HG03159 (cell line): ENCODE measurements at regions not wholly inside any gene's neighbourhood (a gene's known extent, or its start where the extent isn't known, plus 50 kb on each side); places are given as distances from the start of the nearest gene placed in this dataset.

Experiments used
- ATAC-seq: cut with Tn5 transposase; IDR thresholded peaks from one replicate; pipeline ENCODE4 v1.9.1; 2021; ENCODE audit warnings: mild to moderate bottlenecking, moderate library complexity; ENCODE audit not compliant: unreplicated experiment

DNA sequence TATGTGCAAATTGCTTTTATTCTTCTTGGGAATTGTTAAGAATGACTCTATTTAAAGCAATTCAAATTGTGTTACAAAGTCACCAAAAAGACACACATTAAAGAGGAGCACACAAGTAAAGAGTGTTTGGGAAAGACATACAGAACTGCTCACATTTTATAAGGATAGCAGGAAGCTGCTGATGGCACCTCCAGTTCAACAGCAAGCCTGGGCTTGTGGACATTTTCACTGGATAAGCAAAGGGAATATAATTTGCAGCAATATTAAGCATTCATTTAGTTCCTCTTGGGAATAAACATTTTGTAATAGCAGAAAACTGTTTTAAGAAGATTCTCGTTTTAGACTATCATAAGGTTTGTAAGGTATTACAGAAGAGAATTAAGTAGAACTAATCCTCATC is 1271.9 kb downstream of the ZPLD1 start:
- ATAC-seq = no peak

DNA sequence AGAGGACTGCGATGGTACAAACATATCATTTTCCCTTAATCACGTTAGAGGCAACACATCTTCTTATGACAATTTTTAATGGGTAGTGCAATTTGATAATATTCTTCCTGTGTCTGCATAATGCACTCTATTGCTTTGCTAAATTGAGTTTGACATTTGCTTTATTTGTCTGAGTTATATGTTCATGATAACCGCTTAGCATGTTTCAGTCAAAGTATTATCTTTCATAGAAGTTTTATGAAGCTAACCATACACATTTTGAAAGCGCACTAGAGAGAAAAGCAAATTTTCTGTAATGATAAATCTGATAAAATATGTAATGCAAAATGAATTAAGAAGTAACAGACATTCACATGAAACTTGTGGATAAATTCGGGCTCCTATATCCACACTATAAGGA is 1276.9 kb downstream of the ZPLD1 start:
- no peak for ATAC-seq

DNA sequence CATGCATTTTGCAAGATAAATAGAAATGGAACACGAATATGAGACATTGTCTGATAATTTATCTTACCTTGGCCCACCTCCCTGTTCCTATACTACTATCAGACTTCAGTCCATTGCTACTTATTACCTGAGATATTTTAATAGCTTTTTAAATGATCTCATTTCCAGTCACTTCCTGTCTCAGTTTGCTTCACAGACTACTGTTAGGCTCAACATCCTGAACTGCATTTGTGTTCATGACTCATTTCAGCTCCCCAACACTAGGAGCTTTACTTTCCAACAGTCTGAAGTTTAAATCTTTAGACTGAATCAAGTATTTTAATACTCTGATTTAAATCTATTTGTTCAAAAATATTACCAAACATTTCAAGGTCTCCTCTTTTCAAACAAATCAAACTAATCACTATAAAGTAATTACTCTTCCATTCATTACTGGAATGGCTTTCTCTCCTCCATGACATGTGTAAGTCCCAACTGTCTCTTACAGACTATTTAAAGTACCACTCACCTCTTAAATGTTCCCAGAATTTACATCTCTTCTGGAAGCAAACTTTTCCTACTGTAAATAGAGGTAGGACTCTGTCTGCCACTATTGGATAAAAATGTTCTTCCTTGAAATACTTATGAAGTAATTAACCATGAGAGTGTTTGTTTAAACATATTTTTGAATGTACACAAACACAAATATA is 1277.6 kb downstream of the ZPLD1 start:
- no peak for ATAC-seq

GRCh38 chr3:103729547-103729946 is 1294.7 kb downstream of the ZPLD1 start:
- no peak for ATAC-seq

- ATAC-seq = no peak
Measured at GRCh38 chr3:103730744-103731143, 1295.9 kb downstream of the ZPLD1 start.

GRCh38 chr3:103752986-103753385 is 1318.2 kb downstream of the ZPLD1 start:
- ATAC-seq = no peak

DNA sequence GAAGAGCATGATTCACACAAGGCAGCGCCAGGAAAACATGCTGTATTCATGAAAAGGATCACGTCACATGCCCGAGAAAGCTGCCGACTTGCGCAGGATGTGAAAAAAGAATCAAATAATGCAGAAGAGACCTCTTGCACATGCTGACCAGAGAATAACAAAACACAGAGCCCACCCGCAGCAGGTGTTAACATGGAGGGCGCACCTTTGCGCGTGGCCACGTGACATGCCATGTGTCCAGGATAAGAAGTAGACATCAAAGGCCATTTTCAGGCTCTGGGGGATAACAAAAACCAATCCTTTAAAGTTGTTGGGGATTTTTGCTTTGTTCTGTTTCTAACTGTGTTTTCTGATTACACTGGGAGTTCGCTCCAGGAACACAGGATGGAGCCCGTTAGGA is 1332.8 kb downstream of the ZPLD1 start:
- ATAC-seq = no peak

- no peak for ATAC-seq
Measured at GRCh38 chr3:103785017-103785416, 1350.2 kb downstream of the ZPLD1 start.

DNA sequence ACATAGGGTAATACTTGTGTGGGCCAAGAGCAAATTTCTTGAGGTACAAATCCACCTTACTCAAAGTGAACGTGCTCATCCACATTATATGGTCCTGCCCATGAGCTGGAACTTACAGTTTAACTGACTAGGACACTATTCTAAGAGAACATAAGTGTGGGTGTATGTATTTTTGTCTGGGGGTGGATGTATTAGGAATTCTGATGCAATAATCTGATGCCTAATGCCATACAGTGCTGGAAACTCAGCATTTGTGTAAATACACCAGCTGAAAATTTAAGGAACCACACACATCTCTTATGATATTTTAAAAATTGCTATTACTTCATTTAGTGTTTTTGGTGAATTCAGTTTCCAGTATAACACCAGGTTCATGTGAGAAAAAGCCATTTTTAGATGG is 1350.7 kb downstream of the ZPLD1 start:
- ATAC-seq = no peak

- ATAC-seq = no peak
Measured at GRCh38 chr3:103786296-103786695, 1351.5 kb downstream of the ZPLD1 start.

DNA sequence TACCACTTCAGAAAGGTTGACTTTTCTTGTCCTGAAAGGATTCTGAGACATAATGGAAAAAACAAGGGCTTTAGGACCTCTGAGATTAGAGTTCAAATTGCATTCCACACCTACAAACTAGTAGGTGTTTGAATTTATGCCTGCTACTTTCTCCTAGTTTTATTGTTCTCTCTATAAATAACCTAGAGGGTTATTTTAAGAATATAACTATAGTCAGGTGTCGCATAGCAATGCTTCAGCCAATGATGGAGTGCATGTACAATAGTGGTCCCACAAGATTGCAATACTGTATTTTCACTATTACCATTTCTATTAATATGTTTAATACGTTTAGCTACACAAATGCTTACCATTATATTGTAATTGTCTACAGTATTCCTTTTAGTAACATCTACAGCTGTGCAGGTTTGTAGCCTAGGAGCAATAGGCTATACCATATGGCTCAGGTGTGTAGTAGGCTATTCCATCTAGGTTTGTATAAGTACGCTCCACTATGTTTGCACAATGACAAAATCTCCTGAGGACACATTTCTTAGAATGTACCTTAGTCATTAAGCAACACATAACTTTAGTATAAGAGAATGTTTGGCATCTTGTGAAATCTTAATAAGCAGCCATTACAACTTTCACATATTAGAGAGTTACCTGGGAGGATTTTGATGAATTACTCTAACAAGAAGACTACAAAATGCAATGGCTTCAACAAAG is 1352.5 kb downstream of the ZPLD1 start:
- no peak for ATAC-seq

DNA sequence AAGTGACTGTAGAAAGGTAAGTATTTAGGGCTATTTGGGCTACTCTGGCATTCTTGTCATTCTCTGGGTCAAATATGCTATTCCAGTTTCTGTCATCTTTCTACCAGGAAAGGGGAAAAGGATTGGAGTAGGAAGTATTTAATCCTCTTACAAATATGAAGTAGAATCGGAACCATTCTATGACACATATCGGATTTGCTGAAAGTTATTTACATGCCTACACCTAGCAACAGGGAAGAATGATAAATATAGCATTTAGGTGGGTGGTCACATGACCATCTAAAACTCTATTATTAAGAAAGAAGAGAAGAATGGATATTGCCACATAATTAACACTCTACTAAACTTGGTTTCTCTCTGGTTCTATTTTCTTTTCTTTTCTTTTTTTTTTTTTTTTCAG is 1353.1 kb downstream of the ZPLD1 start:
- ATAC-seq = no peak

DNA sequence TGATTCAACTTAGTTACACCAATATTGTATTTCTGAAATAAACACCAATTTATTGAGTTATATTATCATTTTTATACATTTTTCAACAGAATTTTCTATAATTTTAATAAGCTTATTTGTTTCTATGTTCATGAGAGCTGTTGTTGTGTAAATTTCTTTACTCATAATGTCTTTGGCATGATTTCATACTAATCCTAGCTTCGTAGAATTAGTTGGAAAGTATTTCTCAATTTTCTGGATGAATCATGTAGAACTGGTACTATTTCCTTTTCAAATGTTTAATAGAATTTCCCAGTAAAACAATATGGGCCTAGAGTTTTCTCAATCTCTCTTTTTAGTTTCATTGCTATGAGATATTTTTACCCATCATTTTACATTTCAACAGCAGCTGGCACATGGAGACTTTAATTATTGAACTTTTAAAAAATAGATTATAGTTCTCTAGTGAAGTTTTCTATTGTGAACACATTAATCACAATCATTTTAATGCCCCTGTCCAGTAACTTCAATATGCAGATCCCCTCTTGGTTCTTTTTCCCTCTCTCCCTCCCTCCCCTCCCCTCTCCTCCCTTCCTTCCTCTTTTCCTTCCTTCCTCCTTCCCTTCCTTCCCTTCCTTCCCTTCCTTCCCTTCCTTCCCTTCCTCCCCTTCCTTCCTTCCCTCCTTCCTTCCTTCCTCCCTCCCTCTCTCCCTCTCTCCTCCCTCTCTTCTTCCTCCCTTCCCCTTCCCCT is 1357.1 kb downstream of the ZPLD1 start:
- ATAC-seq = no peak

GRCh38 chr3:103794656-103795055 is 1359.8 kb downstream of the ZPLD1 start:
- ATAC-seq = no peak

- no peak for ATAC-seq
Measured at GRCh38 chr3:103796068-103796467, 1361.3 kb downstream of the ZPLD1 start.

- ATAC-seq = no peak
Measured at GRCh38 chr3:103803787-103804186, 1369.0 kb downstream of the ZPLD1 start.

DNA sequence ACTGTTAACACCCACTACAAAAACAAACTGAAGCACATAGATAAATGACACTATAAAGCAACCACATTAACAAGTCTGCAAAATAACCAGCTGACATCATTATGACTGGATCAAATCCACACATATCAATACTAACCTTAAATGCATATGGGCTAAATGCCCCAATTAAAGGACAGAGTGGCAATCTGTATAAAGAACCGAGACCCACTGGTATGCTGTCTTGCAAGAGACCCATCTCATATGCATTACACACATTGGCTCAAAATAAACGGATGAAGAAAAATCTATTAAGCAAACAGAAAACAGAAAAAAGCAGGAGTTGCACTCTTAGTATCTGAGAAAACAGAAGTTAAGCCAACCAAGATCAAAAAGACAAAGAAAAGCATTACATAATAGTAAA is 1375.4 kb downstream of the ZPLD1 start:
- no peak for ATAC-seq

DNA sequence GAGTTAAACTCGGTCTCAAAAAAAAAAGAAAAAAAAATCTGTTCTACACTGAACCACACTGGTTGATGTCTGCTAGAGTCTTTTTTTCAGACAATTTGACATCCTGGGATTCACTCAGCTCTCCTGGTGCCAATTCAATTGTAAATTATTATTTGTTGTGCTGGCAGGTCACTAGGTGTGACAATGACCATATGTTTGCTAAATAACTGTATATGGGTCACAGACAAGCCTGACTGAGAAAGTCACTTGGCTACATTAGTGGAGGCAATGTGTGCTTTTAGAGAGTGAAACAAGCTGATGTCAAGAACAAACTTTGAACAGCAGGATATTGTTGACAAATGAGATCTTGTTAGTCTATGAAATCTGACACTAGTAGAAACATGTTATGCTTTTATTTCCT is 1379.1 kb downstream of the ZPLD1 start:
- no peak for ATAC-seq

- ATAC-seq = no peak
Measured at GRCh38 chr3:103818398-103818797, 1383.6 kb downstream of the ZPLD1 start.

GRCh38 chr3:103818800-103819199 is 1384.0 kb downstream of the ZPLD1 start:
- ATAC-seq = no peak

DNA sequence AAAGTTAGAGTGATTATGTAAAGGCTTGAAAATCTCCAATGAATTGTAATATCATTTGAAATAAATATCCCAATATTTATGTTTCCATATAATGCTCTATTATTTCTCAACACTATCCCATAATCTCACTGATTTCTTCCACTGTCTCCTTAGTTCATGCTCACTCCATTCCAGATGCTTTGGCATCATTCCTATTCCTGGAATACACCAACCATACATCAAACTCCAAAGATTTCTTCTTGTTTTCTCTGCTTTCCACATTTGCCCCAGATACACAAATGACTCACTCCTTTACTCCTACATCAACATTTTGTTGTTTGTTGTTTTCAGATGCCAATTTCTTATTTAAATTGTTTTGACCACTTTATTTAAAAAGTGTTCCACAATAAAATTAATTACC is 1390.8 kb downstream of the ZPLD1 start:
- no peak for ATAC-seq

DNA sequence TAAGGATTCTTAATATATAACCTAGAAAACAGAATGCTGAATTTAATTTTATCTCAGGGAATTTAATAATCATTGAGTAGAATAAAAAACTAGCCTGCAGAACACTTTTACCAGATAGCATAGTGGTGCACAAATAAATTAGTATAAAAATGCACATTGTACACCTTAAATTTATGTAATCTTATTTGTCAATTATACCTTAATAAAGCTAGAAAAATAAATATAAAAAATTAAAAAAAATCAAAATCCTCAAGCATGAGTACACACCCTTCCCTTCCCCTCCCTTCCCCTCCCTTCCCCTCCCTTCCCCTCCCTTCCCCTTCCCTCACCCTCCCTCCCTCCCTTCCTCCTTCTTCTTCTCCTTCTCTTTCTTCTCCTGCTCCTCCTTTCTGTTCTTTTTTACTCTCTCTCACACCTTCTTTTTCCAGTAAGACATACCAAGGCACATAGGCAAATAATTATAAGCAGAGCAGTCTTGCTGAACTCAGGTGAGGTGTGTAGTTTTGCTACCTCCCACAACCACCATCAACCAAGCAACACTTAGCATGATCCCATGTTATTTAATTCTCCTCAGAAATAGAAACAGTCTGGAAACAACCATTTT is 1395.0 kb downstream of the ZPLD1 start:
- no peak for ATAC-seq
